ENCODE measurements at regions not wholly inside any gene's neighbourhood (a gene's known extent, or its start where the extent isn't known, plus 50 kb on each side); places are given as distances from the start of the nearest gene placed in this dataset.

DNA sequence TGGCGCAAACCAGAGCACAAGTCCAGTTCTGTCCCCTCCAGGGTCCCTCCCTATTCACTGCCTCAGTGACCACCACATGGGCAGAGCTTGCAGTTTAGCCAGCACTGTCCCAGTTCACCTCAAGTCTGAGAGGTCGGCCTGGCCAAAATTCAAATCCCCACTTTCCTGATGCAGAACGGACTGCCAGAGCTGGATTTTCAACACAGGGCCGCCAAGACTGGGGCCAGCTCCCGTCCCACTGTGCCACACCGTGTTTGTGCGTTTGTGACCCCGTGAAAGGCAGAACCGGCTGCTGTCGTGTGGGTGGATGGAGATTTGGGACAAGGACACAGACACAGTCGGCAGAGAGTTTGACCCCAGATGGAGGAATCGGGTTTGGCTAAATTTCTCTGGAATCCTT, 176.7 kb downstream of the URI1 start:
- DNase-seq (ENCODE audit: low read depth in 1 of 2, low spot score in 1 of 2) (no peak), FAIRE-seq (no peak), ATAC-seq (no peak; a peak in 1 of 6 replicates)
- H3K4me3 ChIP-seq = no peak overlapping the region
- no peaks in the 10 kb centered on the region for H3K9me3 ChIP-seq
- WGBS (ENCODE audit: missing lambda C conversion rate) = 24% methylated on average over 12 of the region's 12 CpGs
- H3K27ac ChIP-seq = no peak overlapping the region
- TF ChIP-seq GATA3 (IDR thresholded peaks at IDR 0.05; ENCODE audit: borderline replicate concordance) (no peak), CEBPB (IDR thresholded peaks at IDR 0.05) (no peak), EHF (CRISPR knock-in tag; IDR thresholded peaks at IDR 0.05) (no peak), CHD2 (IDR thresholded peaks at IDR 0.05; ENCODE audit: low read length, partially characterized antibody) (no peak), JUN (IDR thresholded peaks at IDR 0.05) (no peak), RNF2 (IDR thresholded peaks at IDR 0.05; ENCODE audit: borderline replicate concordance, low read depth) (no peak), FOSL2 (IDR thresholded peaks at IDR 0.05) (no peak), FOSL2 (CRISPR knock-in tag; IDR thresholded peaks at IDR 0.05) (no peak), MAFK (IDR thresholded peaks at IDR 0.05; ENCODE audit: partially characterized antibody) (no peak), NR3C1 (IDR thresholded peaks at IDR 0.05) (no peak), PHF8 (IDR thresholded peaks at IDR 0.05; ENCODE audit: borderline replicate concordance, low read depth) (no peak), RAD21 (conservative IDR thresholded peaks at IDR 0.05 in 1 of 2, IDR thresholded peaks at IDR 0.05 in 1 of 2) (no peak), POLR2AphosphoS2 (conservative IDR thresholded peaks at IDR 0.05; ENCODE audit: low read length) (no peak)
- H3K4me2 ChIP-seq = no peak overlapping the region
- POLR2A ChIA-PET = no interaction called here
- CTCF ChIA-PET = interaction anchor here (0.9 kb wide), 1 partner anchor 14 kb away, joined by 3 read pairs; no protein-coding TSS in a partner anchor
- no peaks in the 10 kb centered on the region for H3K4me1 ChIP-seq

DNA sequence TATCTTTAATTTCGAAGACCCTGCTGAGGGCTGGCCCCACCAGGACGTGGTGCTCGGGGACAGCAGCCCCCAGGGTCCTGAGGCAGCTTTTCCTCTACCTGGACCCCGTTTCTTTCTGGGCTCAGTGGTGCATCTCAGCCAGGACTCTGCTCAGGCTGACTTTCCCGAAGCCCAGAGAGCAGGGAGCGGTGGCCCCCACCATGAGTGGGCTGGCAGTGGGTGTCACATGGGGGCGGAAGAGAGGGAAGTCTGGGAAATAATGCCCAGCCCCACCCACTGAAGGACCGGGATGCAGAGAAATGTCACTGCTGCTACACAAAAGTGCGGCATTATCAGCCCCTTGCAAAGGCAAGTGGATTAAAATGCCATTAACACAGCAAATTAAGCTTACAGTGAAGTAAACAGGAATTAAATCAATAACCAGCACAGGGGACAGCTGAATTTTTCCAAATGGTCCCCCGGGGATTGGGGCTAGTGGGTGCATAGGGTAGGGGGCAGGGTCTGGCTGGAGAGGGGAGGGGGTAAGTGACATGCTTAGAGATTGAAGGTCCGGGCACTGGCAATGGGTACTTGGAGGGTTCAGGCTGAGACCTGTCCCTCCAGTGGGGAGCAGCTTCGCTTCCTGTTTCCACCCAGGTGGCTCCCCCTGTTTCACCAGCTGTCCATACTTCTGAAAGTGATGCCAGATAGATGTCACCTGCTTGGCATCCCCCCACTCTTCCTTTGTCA, 177.3 kb downstream of the URI1 start:
- ATAC-seq (no peak), DNase-seq (ENCODE audit: low read depth in 1 of 2, low spot score in 1 of 2) (no peak), FAIRE-seq (no peak)
- CTCF ChIA-PET = interaction anchor here (1.3 kb wide), 1 partner anchor 13 kb away, joined by 3 read pairs; no protein-coding TSS in a partner anchor
- Histone ChIP-seq H3K4me1 (no peaks in the 10 kb centered on the region), H3K9me3 (no peaks in the 10 kb centered on the region), H3K4me3 (no peak overlapping the region), H3K4me2 (no peak overlapping the region), H3K27ac (no peak overlapping the region)
- whole genome bisulfite sequencing (ENCODE audit: missing lambda C conversion rate) = 13% methylated on average over 12 of the region's 12 CpGs
- POLR2A ChIA-PET = no interaction called here
- TF ChIP-seq, protein P1, sequence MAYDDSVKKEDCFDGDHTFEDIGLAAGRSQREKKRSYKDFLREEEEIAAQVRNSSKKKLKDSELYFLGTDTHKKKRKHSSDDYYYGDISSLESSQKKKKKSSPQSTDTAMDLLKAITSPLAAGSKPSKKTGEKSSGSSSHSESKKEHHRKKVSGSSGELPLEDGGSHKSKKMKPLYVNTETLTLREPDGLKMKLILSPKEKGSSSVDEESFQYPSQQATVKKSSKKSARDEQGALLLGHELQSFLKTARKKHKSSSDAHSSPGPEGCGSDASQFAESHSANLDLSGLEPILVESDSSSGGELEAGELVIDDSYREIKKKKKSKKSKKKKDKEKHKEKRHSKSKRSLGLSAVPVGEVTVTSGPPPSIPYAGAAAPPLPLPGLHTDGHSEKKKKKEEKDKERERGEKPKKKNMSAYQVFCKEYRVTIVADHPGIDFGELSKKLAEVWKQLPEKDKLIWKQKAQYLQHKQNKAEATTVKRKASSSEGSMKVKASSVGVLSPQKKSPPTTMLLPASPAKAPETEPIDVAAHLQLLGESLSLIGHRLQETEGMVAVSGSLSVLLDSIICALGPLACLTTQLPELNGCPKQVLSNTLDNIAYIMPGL (CRISPR knock-in tag; IDR thresholded peaks at IDR 0.05; ENCODE audit: borderline replicate concordance) = no peak
- no peak for TF ChIP-seq MYC (IDR thresholded peaks at IDR 0.05; ENCODE audit: borderline replicate concordance, low read length)
- TF ChIP-seq, protein P2, sequence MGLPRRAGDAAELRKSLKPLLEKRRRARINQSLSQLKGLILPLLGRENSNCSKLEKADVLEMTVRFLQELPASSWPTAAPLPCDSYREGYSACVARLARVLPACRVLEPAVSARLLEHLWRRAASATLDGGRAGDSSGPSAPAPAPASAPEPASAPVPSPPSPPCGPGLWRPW (IDR thresholded peaks at IDR 0.05) = no peak
- no peak for TF ChIP-seq BHLHE40 (IDR thresholded peaks at IDR 0.05; ENCODE audit: low read depth, low read length)
- no peak for TF ChIP-seq MAFK (IDR thresholded peaks at IDR 0.05; ENCODE audit: partially characterized antibody)
- no peak for TF ChIP-seq POLR2AphosphoS2 (conservative IDR thresholded peaks at IDR 0.05; ENCODE audit: low read length)
- no peak for TF ChIP-seq KDM1A (IDR thresholded peaks at IDR 0.05; ENCODE audit: low read depth)
- TF ChIP-seq SREBF2 (IDR thresholded peaks at IDR 0.05) = no peak
- TF ChIP-seq, protein P3, sequence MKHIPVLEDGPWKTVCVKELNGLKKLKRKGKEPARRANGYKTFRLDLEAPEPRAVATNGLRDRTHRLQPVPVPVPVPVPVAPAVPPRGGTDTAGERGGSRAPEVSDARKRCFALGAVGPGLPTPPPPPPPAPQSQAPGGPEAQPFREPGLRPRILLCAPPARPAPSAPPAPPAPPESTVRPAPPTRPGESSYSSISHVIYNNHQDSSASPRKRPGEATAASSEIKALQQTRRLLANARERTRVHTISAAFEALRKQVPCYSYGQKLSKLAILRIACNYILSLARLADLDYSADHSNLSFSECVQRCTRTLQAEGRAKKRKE (CRISPR knock-in tag; IDR thresholded peaks at IDR 0.05; ENCODE audit: low read depth) = no peak
- TF ChIP-seq ZNF302 (CRISPR knock-in tag; IDR thresholded peaks at IDR 0.05) = no peak
- TF ChIP-seq, protein P4, sequence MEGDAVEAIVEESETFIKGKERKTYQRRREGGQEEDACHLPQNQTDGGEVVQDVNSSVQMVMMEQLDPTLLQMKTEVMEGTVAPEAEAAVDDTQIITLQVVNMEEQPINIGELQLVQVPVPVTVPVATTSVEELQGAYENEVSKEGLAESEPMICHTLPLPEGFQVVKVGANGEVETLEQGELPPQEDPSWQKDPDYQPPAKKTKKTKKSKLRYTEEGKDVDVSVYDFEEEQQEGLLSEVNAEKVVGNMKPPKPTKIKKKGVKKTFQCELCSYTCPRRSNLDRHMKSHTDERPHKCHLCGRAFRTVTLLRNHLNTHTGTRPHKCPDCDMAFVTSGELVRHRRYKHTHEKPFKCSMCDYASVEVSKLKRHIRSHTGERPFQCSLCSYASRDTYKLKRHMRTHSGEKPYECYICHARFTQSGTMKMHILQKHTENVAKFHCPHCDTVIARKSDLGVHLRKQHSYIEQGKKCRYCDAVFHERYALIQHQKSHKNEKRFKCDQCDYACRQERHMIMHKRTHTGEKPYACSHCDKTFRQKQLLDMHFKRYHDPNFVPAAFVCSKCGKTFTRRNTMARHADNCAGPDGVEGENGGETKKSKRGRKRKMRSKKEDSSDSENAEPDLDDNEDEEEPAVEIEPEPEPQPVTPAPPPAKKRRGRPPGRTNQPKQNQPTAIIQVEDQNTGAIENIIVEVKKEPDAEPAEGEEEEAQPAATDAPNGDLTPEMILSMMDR (IDR thresholded peaks at IDR 0.05) = no peak
- TF ChIP-seq EHMT2 (IDR thresholded peaks at IDR 0.05; ENCODE audit: low read depth) = no peak
- no peak for TF ChIP-seq FOSL2 (IDR thresholded peaks at IDR 0.05)
- TF ChIP-seq FOSL2 (CRISPR knock-in tag; IDR thresholded peaks at IDR 0.05) = no peak
- no peak for TF ChIP-seq NFE2L2 (conservative IDR thresholded peaks at IDR 0.05; ENCODE audit: low read length)
- no peak for TF ChIP-seq POLR2A (IDR thresholded peaks at IDR 0.05; ENCODE audit: low read length)

Data from A549 (cell line).